Left ventricle myocardium superior (tissue), 1 donor: ENCODE measurements at regions not wholly inside any gene's neighbourhood (a gene's known extent, or its start where the extent isn't known, plus 50 kb on each side); places are given as distances from the start of the nearest gene placed in this dataset.

Experiments
- ATAC-seq: fragments of 200-7000 bp; cut with Tn5 transposase; one replicate; pipeline ENCODE4 v1.9.1; 2020; ENCODE audit warnings: mild to moderate bottlenecking, moderate library complexity
- DNase-seq: peaks from one replicate; pipeline ENCODE4 v3.0.0-alpha.2; 2020
- intact Hi-C: fragments of 100-400 bp; cut with micrococcal nuclease; formaldehyde crosslinking; loops from one replicate; pipeline ENCODE4 v1.11.0; 2022
- donor health status: DM: no; HTN: yes; CAD: no; lungs with severe emphysema.

- no peak for ATAC-seq
- intact Hi-C loops, result no loop called here
Measured at GRCh38 chr10:21243748-21244257, 281.7 kb downstream of the SKIDA1 start.

GRCh38 chr10:21242915-21243314 is 282.6 kb downstream of the SKIDA1 start:
- no peak for ATAC-seq
- no peak for DNase-seq
- intact Hi-C loops, result no loop called here

More at GRCh38 chr10:21243748-21244257, 281.7 kb downstream of the SKIDA1 start:
- no peak for DNase-seq

GRCh38 chr10:21238717-21239116 is 286.8 kb downstream of the SKIDA1 start:
- DNase-seq (no peak), ATAC-seq (no peak)
- intact Hi-C loops, result no loop called here

GRCh38 chr10:21238044-21238443 is 287.4 kb downstream of the SKIDA1 start:
- ATAC-seq (no peak), DNase-seq (no peak)
- intact Hi-C loops, result no loop called here

GRCh38 chr10:21234761-21235160 is 290.7 kb downstream of the SKIDA1 start:
- ATAC-seq (no peak), DNase-seq (no peak)
- intact Hi-C loops, result no loop called here

- intact Hi-C loops, result no loop called here
- no peak for ATAC-seq
Measured at GRCh38 chr10:21230219-21230618, 295.3 kb downstream of the SKIDA1 start.

GRCh38 chr10:21217748-21218367 is 307.6 kb downstream of the SKIDA1 start:
- DNase-seq (no peak), ATAC-seq (no peak)
- intact Hi-C loops, result no loop called here

More at GRCh38 chr10:21230219-21230618, 295.3 kb downstream of the SKIDA1 start:
- no peak for DNase-seq

GRCh38 chr10:21217107-21217506 is 308.4 kb downstream of the SKIDA1 start:
- intact Hi-C loops, result no loop called here
- ATAC-seq (peak; percentile 41), DNase-seq (no peak)

- DNase-seq, result no peak
- ATAC-seq, result no peak
- intact Hi-C loops, result no loop called here
Measured at GRCh38 chr10:21214329-21214728, 311.2 kb downstream of the SKIDA1 start.

GRCh38 chr10:21213381-21213780 is 312.1 kb downstream of the SKIDA1 start:
- intact Hi-C loops, result no loop called here
- ATAC-seq, result no peak
- no peak for DNase-seq

GRCh38 chr10:21212912-21213311 is 312.6 kb downstream of the SKIDA1 start:
- intact Hi-C loops, result no loop called here
- ATAC-seq (no peak), DNase-seq (no peak)

- no peak for ATAC-seq
- intact Hi-C loops, result no loop called here
Measured at GRCh38 chr10:21212348-21212747, 313.1 kb downstream of the SKIDA1 start.

GRCh38 chr10:21209495-21209894 is 312.4 kb upstream of the NEBL start:
- intact Hi-C loops, result no loop called here
- DNase-seq, result no peak
- no peak for ATAC-seq

More at GRCh38 chr10:21212348-21212747, 313.1 kb downstream of the SKIDA1 start:
- no peak for DNase-seq

GRCh38 chr10:21208666-21209316 is 311.7 kb upstream of the NEBL start:
- intact Hi-C loops, result no loop called here
- ATAC-seq (no peak), DNase-seq (no peak)

- intact Hi-C loops, result no loop called here
Measured at GRCh38 chr10:21207852-21208646, 310.9 kb upstream of the NEBL start.

GRCh38 chr10:21205328-21205727 is 308.2 kb upstream of the NEBL start:
- no peak for ATAC-seq
- intact Hi-C loops, result no loop called here
- DNase-seq, result no peak

More at GRCh38 chr10:21207852-21208646, 310.9 kb upstream of the NEBL start:
- ATAC-seq (no peak), DNase-seq (no peak)

- ATAC-seq (no peak), DNase-seq (no peak)
- intact Hi-C loops, result no loop called here
Measured at GRCh38 chr10:21203473-21204107, 306.5 kb upstream of the NEBL start.

GRCh38 chr10:21202776-21203462 is 305.8 kb upstream of the NEBL start:
- no peak for DNase-seq
- no peak for ATAC-seq
- intact Hi-C loops, result no loop called here

GRCh38 chr10:21199501-21199900 is 302.4 kb upstream of the NEBL start:
- DNase-seq, result no peak
- intact Hi-C loops, result no loop called here
- ATAC-seq, result no peak
